Astrocyte of the spinal cord (primary cell): ENCODE measurements at regions not wholly inside any gene's neighbourhood (a gene's known extent, or its start where the extent isn't known, plus 50 kb on each side); places are given as distances from the start of the nearest gene placed in this dataset.

Experiments used
- DNase-seq: peaks from one replicate; pipeline ENCODE4 v3.0.0; 2011; ENCODE audit warnings: low read depth, low spot score
- H3K4me3 ChIP-seq: 2 replicates; pipeline ENCODE4 v1.5.1; 2011; ENCODE audit warnings: low read depth, mild to moderate bottlenecking, low read length, moderate library complexity
- in situ Hi-C: cut with HindIII; loops from 2 replicates; pipeline ENCODE4 v1.10.0; 2017; ENCODE audit warnings: low sequenced_read_pairs
- TF ChIP-seq, protein P1 (sequence below): IDR thresholded peaks from 2 replicates; pipeline ENCODE4 v1.5.1; 2012; ENCODE audit warnings: low read depth, mild to moderate bottlenecking, low read length, inconsistent platforms

DNA sequence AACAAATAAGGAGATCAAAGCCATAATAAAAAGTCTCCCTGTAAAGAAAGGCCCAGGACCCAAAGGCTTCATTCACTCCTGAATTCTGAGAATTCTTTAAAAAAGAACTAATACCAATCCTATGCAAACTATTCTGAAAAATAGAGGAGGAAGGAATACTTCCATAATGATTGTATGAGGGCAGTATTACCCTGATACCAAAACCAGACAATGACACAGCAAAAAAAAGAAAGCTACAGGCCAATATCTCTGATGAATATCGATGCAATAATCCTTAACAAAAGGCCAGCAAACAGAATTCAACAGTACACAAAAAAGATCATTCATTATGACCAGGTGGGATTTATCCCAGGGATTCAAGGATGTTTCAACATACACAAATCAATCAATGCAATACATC, 457.8 kb upstream of the FBXO33 start:
- H3K4me3 ChIP-seq = no peak overlapping the region
- TF ChIP-seq, protein P1, sequence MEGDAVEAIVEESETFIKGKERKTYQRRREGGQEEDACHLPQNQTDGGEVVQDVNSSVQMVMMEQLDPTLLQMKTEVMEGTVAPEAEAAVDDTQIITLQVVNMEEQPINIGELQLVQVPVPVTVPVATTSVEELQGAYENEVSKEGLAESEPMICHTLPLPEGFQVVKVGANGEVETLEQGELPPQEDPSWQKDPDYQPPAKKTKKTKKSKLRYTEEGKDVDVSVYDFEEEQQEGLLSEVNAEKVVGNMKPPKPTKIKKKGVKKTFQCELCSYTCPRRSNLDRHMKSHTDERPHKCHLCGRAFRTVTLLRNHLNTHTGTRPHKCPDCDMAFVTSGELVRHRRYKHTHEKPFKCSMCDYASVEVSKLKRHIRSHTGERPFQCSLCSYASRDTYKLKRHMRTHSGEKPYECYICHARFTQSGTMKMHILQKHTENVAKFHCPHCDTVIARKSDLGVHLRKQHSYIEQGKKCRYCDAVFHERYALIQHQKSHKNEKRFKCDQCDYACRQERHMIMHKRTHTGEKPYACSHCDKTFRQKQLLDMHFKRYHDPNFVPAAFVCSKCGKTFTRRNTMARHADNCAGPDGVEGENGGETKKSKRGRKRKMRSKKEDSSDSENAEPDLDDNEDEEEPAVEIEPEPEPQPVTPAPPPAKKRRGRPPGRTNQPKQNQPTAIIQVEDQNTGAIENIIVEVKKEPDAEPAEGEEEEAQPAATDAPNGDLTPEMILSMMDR = no peak
- no peak for DNase-seq
- in situ Hi-C loops = no loop called here

- TF ChIP-seq, protein P1 = no peak
- in situ Hi-C loops = no loop called here
- no peak overlapping the region for H3K4me3 ChIP-seq
- no peak for DNase-seq
Observed at GRCh38 chr14:39884091-39884490, 451.9 kb upstream of the FBXO33 start.

- no peak overlapping the region for H3K4me3 ChIP-seq
- in situ Hi-C loops = no loop called here
- no peak for DNase-seq
- TF ChIP-seq, protein P1 = no peak
Observed at GRCh38 chr14:39880965-39881364, 448.7 kb upstream of the FBXO33 start.

DNA sequence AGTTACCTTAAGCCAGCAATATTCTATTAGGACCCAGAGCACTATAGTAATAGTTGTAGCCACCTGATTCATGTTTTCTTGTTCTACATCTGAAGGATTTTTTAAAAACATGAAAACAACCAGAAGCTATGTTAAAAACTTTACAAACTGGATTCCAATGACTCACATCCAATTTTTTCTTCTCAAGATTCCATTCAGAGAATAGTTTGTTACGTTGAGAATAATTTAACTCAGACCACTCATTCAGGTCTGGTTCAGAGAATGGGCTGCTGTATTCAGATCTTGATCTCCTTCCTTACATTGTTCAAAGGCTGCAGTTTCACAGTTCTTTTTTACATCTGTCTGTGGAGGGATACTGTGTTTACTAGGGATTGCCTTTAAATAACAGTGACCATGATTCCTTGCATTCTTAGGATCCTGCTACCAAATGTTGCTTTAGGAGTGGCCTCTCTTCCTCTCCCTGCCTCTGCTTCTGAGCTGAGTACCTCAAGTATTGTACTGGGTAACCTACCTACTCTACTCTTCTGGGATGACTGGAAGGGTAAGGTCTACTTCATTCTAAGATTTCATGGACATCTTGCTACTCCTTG, 448.0 kb upstream of the FBXO33 start:
- H3K4me3 ChIP-seq = no peak overlapping the region
- in situ Hi-C loops = no loop called here
- TF ChIP-seq, protein P1 = no peak
- no peak for DNase-seq

- TF ChIP-seq, protein P1 = no peak
- no peak overlapping the region for H3K4me3 ChIP-seq
- DNase-seq = no peak
- in situ Hi-C loops = no loop called here
Observed at GRCh38 chr14:39877577-39878190, 445.5 kb upstream of the FBXO33 start.

DNA sequence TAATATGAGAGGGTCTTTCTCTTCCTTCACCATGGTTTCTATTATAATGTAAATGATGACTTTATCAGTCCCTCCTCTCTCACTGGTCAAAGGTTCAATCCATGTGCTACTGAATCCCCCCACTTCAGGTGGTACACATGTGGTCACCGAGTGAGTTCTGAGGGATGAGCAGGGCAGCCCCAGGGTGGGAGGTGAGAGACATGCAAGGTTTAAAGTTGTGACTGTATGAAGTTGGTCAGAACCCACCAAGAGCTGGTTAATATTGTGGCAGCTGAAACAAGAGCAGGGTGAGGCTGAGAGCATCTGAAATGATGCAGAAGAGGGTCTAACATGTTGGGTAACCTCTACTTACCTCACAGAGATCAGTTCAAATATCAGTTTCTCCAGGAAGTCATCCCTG, 444.7 kb upstream of the FBXO33 start:
- in situ Hi-C loops = no loop called here
- no peak overlapping the region for H3K4me3 ChIP-seq
- TF ChIP-seq, protein P1 = no peak
- DNase-seq = no peak

DNA sequence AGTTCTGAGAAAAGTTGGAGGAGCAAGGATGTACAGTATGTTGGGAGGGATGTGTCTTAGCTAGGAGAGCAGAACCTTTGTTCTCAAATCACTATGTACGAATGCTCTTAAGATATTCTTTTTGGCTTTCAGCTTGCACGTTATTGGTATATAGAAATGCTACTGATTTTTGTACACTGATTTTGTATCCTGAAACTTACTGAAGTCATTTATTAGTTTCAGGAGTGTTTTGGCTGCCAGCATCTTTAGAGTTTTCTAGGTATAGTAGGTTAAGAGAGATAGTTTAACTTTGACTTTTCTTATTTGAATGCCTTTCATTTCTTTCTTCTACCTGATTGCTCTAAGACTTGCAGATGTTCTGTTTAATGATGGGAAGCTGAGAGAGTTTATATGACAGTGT, 442.8 kb upstream of the FBXO33 start:
- TF ChIP-seq, protein P1 = no peak
- no peak for DNase-seq
- no peak overlapping the region for H3K4me3 ChIP-seq
- in situ Hi-C loops = no loop called here
